Mammary epithelial cell (primary cell): ENCODE measurements at regions not wholly inside any gene's neighbourhood (a gene's known extent, or its start where the extent isn't known, plus 50 kb on each side); places are given as distances from the start of the nearest gene placed in this dataset.

ENCODE experiments used
- EZH2 ChIP-seq: IDR thresholded peaks from 2 replicates; pipeline ENCODE4 v1.6.1; 2012; ENCODE audit warnings: low read length, inconsistent platforms, borderline replicate concordance
- TF ChIP-seq, protein P1 (sequence below), 2 donors: IDR thresholded peaks in 1 of 2; conservative IDR thresholded peaks in 1 of 2; 2 replicates each; pipeline ENCODE4 v1.5.1; 2011 to 2012; ENCODE audit warnings: inconsistent platforms in 2 of 2, low read length in 2 of 2, mild to moderate bottlenecking in 2 of 2, control low read depth in 1 of 2, low read depth in 1 of 2; ENCODE audit not compliant: insufficient read depth in 1 of 2; ENCODE audit errors: extremely low read depth in 1 of 2

GRCh38 chr3:181470349-181470748, 241.4 kb upstream of the SOX2 start:
- TF ChIP-seq, protein P1, sequence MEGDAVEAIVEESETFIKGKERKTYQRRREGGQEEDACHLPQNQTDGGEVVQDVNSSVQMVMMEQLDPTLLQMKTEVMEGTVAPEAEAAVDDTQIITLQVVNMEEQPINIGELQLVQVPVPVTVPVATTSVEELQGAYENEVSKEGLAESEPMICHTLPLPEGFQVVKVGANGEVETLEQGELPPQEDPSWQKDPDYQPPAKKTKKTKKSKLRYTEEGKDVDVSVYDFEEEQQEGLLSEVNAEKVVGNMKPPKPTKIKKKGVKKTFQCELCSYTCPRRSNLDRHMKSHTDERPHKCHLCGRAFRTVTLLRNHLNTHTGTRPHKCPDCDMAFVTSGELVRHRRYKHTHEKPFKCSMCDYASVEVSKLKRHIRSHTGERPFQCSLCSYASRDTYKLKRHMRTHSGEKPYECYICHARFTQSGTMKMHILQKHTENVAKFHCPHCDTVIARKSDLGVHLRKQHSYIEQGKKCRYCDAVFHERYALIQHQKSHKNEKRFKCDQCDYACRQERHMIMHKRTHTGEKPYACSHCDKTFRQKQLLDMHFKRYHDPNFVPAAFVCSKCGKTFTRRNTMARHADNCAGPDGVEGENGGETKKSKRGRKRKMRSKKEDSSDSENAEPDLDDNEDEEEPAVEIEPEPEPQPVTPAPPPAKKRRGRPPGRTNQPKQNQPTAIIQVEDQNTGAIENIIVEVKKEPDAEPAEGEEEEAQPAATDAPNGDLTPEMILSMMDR (conservative IDR thresholded peaks at IDR 0.05 in 1 of 2, IDR thresholded peaks at IDR 0.05 in 1 of 2; ENCODE audit: extremely low read depth in 1 of 2, insufficient read depth in 1 of 2, low read depth in 1 of 2, low read length in 2 of 2): no peak
- no peak for TF ChIP-seq EZH2
